GM23338 (cell line): ENCODE measurements at regions not wholly inside any gene's neighbourhood (a gene's known extent, or its start where the extent isn't known, plus 50 kb on each side); places are given as distances from the start of the nearest gene placed in this dataset.

Experiments used
- ATAC-seq: fragments of 200-7000 bp; cut with Tn5 transposase; 3 replicates; pipeline ENCODE4 v1.9.1; 2020
- DNase-seq: peaks from one replicate; pipeline ENCODE4 v3.0.0-alpha.2; 2015; ENCODE audit warnings: low spot score
- H2AFZ ChIP-seq: fragments of 200-600 bp; sonication (generic); 2 replicates; pipeline ENCODE4 v1.8.0; 2016; ENCODE audit warnings: antibody characterized with exemption, mild to moderate bottlenecking, moderate library complexity
- H3F3A ChIP-seq: fragments of 200-600 bp; sonication (generic); replicated peaks from 2 replicates; pipeline ENCODE4 v1.8.0; 2017; ENCODE audit warnings: antibody characterized with exemption, mixed run types, low read depth
- H3K27ac ChIP-seq: fragments of 200-600 bp; sonication (generic); 2 replicates; pipeline ENCODE4 v1.6.1; 2016; ENCODE audit warnings: low read depth
- H3K27me3 ChIP-seq: fragments of 200-600 bp; sonication (generic); 2 replicates; pipeline ENCODE4 v1.8.0; 2016; ENCODE audit warnings: mild to moderate bottlenecking, mixed run types, moderate library complexity; ENCODE audit not compliant: insufficient read depth
- H3K36me3 ChIP-seq: fragments of 200-600 bp; sonication (generic); 2 replicates; pipeline ENCODE4 v1.8.0; 2016; ENCODE audit warnings: mild to moderate bottlenecking; ENCODE audit not compliant: insufficient read depth
- H3K4me1 ChIP-seq: fragments of 200-600 bp; sonication (generic); 2 replicates; pipeline ENCODE4 v1.8.0; 2016; ENCODE audit warnings: mild to moderate bottlenecking, moderate library complexity; ENCODE audit not compliant: insufficient read depth
- H3K4me2 ChIP-seq: fragments of 200-600 bp; sonication (generic); 2 replicates; pipeline ENCODE4 v1.7.1; 2017; ENCODE audit warnings: mixed run types
- H3K4me3 ChIP-seq: fragments of 200-600 bp; sonication (generic); 2 replicates; pipeline ENCODE4 v1.6.1; 2016; ENCODE audit warnings: mixed run types
- H3K79me2 ChIP-seq: fragments of 200-600 bp; sonication (generic); replicated peaks from 2 replicates; pipeline ENCODE4 v1.8.0; 2017; ENCODE audit warnings: mild to moderate bottlenecking; ENCODE audit not compliant: insufficient read depth
- H3K9me2 ChIP-seq: fragments of 200-600 bp; sonication (generic); 2 replicates; pipeline ENCODE4 v1.8.0; 2017; ENCODE audit not compliant: insufficient read depth
- H4K20me1 ChIP-seq: fragments of 200-600 bp; sonication (generic); replicated peaks from 2 replicates; pipeline ENCODE4 v1.8.0; 2017; ENCODE audit warnings: mild to moderate bottlenecking; ENCODE audit not compliant: insufficient read depth
- H3K27ac Mint-ChIP-seq: 2 replicates; pipeline ENCODE4 v1.8.0; 2020; ENCODE audit warnings: inconsistent platforms, mild to moderate bottlenecking, moderate library complexity, mixed read lengths
- H3K27me3 Mint-ChIP-seq: 3 replicates; pipeline ENCODE4 v1.8.0; 2022; ENCODE audit warnings: low read depth, mild to moderate bottlenecking, moderate library complexity, mixed read lengths, inconsistent platforms; ENCODE audit not compliant: insufficient read depth, poor library complexity
- H3K36me3 Mint-ChIP-seq: 3 replicates; pipeline ENCODE4 v1.8.0; 2021; ENCODE audit warnings: low read depth, mild to moderate bottlenecking, inconsistent platforms, moderate library complexity, mixed read lengths
- H3K4me1 Mint-ChIP-seq: 3 replicates; pipeline ENCODE4 v1.8.0; 2020; ENCODE audit warnings: mild to moderate bottlenecking, inconsistent platforms, mixed read lengths
- H3K4me3 Mint-ChIP-seq: 3 replicates; pipeline ENCODE4 v1.8.0; 2021; ENCODE audit warnings: moderate library complexity, mild to moderate bottlenecking, inconsistent platforms, mixed read lengths
- H3K9me3 Mint-ChIP-seq: 3 replicates; pipeline ENCODE4 v1.8.0; 2020; ENCODE audit warnings: moderate library complexity, mild to moderate bottlenecking, inconsistent platforms, mixed read lengths
- EZH2 ChIP-seq: fragments of 200-600 bp; sonication (generic); IDR thresholded peaks from one replicate; pipeline ENCODE4 v1.8.0; 2017; ENCODE audit warnings: antibody characterized with exemption, mild to moderate bottlenecking, low read depth; ENCODE audit not compliant: unreplicated experiment
- EZH2phosphoT487 ChIP-seq: fragments of 200-600 bp; sonication (generic); IDR thresholded peaks from one replicate; pipeline ENCODE4 v1.8.1; 2018; ENCODE audit warnings: antibody characterized with exemption; ENCODE audit not compliant: unreplicated experiment
- JUNB ChIP-seq: IDR thresholded peaks from one replicate; pipeline ENCODE4 v1.6.1; 2016; ENCODE audit warnings: antibody characterized with exemption; ENCODE audit not compliant: unreplicated experiment
- NANOG ChIP-seq: IDR thresholded peaks from 2 replicates; pipeline ENCODE4 v1.6.1; 2016; ENCODE audit warnings: antibody characterized with exemption, borderline replicate concordance
- POLR2AphosphoS5 ChIP-seq: IDR thresholded peaks from 2 replicates; pipeline ENCODE4 v1.6.1; 2016; ENCODE audit warnings: antibody characterized with exemption, low read depth
- STAT1 ChIP-seq: IDR thresholded peaks from one replicate; pipeline ENCODE4 v1.6.1; 2016; ENCODE audit warnings: antibody characterized with exemption; ENCODE audit not compliant: unreplicated experiment
- ZNF114 ChIP-seq: fragments of 250-450 bp; sonication (Bioruptor Pico); IDR thresholded peaks from 2 replicates; pipeline ENCODE4 v1.5.0; 2020; ENCODE audit warnings: mild to moderate bottlenecking, moderate library complexity
- ZNF331 ChIP-seq: fragments of 250-450 bp; sonication (Bioruptor Pico); IDR thresholded peaks from 2 replicates; pipeline ENCODE4 v1.5.0; 2020; ENCODE audit warnings: low read depth, mild to moderate bottlenecking, moderate library complexity
- TF ChIP-seq, protein P1 (sequence below): IDR thresholded peaks from one replicate; pipeline ENCODE4 v1.6.1; 2018; ENCODE audit warnings: antibody characterized with exemption; ENCODE audit not compliant: unreplicated experiment
- TF ChIP-seq, protein P2 (sequence below): fragments of 250-450 bp; sonication (Bioruptor Pico); IDR thresholded peaks from 2 replicates; pipeline ENCODE4 v1.5.0; 2020; ENCODE audit warnings: mild to moderate bottlenecking, moderate library complexity
- TF ChIP-seq, protein P3 (sequence below), 2 experiments: fragments of 200-600 bp in 1 of 2; sonication (generic) in 1 of 2; conservative IDR thresholded peaks; 2 replicates each; pipeline versions ENCODE4 v1.5.1 to v1.6.1; 2016 to 2017; ENCODE audit warnings: antibody characterized with exemption in 2 of 2, low read depth in 2 of 2, mild to moderate bottlenecking in 2 of 2, moderate library complexity in 1 of 2

DNA sequence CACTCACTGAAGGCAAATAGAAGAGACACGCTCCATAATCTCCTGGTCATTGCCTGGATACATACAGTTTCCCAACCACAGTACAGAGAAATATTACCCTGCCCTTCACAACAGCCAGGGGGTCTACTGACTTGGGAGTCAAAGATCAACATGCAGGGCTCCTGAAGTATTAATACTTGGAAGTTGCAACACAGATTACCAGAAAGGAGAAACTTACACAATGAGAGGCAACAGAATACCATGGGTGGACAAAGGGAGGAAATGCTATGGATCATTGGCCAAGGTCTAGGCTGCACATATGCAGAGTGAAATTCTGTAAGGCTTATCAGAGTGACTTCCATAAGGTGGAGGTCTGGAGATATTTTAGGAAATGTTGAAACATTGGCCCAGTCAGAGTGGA, 267.9 kb upstream of the FAT3 start (continued):
- TF ChIP-seq, protein P1, sequence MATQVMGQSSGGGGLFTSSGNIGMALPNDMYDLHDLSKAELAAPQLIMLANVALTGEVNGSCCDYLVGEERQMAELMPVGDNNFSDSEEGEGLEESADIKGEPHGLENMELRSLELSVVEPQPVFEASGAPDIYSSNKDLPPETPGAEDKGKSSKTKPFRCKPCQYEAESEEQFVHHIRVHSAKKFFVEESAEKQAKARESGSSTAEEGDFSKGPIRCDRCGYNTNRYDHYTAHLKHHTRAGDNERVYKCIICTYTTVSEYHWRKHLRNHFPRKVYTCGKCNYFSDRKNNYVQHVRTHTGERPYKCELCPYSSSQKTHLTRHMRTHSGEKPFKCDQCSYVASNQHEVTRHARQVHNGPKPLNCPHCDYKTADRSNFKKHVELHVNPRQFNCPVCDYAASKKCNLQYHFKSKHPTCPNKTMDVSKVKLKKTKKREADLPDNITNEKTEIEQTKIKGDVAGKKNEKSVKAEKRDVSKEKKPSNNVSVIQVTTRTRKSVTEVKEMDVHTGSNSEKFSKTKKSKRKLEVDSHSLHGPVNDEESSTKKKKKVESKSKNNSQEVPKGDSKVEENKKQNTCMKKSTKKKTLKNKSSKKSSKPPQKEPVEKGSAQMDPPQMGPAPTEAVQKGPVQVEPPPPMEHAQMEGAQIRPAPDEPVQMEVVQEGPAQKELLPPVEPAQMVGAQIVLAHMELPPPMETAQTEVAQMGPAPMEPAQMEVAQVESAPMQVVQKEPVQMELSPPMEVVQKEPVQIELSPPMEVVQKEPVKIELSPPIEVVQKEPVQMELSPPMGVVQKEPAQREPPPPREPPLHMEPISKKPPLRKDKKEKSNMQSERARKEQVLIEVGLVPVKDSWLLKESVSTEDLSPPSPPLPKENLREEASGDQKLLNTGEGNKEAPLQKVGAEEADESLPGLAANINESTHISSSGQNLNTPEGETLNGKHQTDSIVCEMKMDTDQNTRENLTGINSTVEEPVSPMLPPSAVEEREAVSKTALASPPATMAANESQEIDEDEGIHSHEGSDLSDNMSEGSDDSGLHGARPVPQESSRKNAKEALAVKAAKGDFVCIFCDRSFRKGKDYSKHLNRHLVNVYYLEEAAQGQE: no peak
- TF ChIP-seq EZH2phosphoT487: no peak

DNA sequence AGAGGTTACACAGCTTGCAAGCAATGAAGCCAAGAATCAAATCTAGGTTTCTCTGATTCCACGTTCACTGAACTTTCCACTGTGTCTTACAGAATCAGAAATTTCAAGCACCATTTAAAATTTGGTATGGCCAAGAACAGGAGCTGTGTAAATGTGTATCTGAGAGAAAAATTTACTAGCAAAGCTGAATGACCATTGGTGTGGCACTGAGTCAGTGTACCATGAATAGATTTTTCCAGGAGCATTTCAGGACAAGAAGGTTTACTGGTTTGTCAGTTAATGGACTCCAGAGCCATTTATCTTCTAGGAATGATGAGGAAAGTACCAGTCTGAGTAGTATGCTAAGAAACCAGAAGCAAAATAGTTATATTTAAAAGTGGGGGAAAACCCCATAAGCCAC, 269.4 kb upstream of the FAT3 start:
- Histone ChIP-seq H3K9me2 (no peaks in the 10 kb centered on the region; the same call in 1 of the 2 replicates), H3K27me3 (no peaks in the 10 kb centered on the region), H3K4me1 (no peaks in the 10 kb centered on the region), H3K36me3 (no peaks in the 10 kb centered on the region), H2AFZ (no peak overlapping the region), H3K27ac (no peak overlapping the region), H3K4me3 (no peak overlapping the region), H3F3A (no peaks in the 10 kb centered on the region), H3K4me2 (no peak overlapping the region), H3K79me2 (no peaks in the 10 kb centered on the region), H4K20me1 (no peaks in the 10 kb centered on the region)
- Mint-ChIP-seq H3K36me3 (no peaks in the 10 kb centered on the region), H3K27me3 (peaks cover 2% of the 10 kb centered on the region), H3K9me3 (peaks cover 7% of the 10 kb centered on the region), H3K4me3 (no peak overlapping the region), H3K27ac (no peak overlapping the region), H3K4me1 (no peaks in the 10 kb centered on the region)
- DNase-seq: no peak
- no peak for ATAC-seq
- TF ChIP-seq JUNB (no peak), EZH2phosphoT487 (no peak), EZH2 (no peak), NANOG (no peak), STAT1 (no peak), POLR2AphosphoS5 (no peak), ZNF331 (no peak), ZNF114 (CRISPR knock-in tag) (no peak)
- TF ChIP-seq, protein P2, sequence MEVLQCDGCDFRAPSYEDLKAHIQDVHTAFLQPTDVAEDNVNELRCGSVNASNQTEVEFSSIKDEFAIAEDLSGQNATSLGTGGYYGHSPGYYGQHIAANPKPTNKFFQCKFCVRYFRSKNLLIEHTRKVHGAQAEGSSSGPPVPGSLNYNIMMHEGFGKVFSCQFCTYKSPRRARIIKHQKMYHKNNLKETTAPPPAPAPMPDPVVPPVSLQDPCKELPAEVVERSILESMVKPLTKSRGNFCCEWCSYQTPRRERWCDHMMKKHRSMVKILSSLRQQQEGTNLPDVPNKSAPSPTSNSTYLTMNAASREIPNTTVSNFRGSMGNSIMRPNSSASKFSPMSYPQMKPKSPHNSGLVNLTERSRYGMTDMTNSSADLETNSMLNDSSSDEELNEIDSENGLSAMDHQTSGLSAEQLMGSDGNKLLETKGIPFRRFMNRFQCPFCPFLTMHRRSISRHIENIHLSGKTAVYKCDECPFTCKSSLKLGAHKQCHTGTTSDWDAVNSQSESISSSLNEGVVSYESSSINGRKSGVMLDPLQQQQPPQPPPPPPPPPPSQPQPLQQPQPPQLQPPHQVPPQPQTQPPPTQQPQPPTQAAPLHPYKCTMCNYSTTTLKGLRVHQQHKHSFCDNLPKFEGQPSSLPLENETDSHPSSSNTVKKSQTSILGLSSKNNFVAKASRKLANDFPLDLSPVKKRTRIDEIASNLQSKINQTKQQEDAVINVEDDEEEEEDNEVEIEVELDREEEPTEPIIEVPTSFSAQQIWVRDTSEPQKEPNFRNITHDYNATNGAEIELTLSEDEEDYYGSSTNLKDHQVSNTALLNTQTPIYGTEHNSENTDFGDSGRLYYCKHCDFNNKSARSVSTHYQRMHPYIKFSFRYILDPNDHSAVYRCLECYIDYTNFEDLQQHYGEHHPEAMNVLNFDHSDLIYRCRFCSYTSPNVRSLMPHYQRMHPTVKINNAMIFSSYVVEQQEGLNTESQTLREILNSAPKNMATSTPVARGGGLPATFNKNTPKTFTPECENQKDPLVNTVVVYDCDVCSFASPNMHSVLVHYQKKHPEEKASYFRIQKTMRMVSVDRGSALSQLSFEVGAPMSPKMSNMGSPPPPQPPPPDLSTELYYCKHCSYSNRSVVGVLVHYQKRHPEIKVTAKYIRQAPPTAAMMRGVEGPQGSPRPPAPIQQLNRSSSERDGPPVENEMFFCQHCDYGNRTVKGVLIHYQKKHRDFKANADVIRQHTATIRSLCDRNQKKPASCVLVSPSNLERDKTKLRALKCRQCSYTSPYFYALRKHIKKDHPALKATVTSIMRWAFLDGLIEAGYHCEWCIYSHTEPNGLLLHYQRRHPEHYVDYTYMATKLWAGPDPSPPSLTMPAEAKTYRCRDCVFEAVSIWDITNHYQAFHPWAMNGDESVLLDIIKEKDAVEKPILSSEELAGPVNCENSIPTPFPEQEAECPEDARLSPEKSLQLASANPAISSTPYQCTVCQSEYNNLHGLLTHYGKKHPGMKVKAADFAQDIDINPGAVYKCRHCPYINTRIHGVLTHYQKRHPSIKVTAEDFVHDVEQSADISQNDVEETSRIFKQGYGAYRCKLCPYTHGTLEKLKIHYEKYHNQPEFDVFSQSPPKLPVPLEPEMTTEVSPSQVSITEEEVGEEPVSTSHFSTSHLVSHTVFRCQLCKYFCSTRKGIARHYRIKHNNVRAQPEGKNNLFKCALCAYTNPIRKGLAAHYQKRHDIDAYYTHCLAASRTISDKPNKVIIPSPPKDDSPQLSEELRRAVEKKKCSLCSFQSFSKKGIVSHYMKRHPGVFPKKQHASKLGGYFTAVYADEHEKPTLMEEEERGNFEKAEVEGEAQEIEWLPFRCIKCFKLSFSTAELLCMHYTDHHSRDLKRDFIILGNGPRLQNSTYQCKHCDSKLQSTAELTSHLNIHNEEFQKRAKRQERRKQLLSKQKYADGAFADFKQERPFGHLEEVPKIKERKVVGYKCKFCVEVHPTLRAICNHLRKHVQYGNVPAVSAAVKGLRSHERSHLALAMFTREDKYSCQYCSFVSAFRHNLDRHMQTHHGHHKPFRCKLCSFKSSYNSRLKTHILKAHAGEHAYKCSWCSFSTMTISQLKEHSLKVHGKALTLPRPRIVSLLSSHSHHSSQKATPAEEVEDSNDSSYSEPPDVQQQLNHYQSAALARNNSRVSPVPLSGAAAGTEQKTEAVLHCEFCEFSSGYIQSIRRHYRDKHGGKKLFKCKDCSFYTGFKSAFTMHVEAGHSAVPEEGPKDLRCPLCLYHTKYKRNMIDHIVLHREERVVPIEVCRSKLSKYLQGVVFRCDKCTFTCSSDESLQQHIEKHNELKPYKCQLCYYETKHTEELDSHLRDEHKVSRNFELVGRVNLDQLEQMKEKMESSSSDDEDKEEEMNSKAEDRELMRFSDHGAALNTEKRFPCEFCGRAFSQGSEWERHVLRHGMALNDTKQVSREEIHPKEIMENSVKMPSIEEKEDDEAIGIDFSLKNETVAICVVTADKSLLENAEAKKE: no peak
- TF ChIP-seq, protein P1: no peak
- TF ChIP-seq, protein P3, sequence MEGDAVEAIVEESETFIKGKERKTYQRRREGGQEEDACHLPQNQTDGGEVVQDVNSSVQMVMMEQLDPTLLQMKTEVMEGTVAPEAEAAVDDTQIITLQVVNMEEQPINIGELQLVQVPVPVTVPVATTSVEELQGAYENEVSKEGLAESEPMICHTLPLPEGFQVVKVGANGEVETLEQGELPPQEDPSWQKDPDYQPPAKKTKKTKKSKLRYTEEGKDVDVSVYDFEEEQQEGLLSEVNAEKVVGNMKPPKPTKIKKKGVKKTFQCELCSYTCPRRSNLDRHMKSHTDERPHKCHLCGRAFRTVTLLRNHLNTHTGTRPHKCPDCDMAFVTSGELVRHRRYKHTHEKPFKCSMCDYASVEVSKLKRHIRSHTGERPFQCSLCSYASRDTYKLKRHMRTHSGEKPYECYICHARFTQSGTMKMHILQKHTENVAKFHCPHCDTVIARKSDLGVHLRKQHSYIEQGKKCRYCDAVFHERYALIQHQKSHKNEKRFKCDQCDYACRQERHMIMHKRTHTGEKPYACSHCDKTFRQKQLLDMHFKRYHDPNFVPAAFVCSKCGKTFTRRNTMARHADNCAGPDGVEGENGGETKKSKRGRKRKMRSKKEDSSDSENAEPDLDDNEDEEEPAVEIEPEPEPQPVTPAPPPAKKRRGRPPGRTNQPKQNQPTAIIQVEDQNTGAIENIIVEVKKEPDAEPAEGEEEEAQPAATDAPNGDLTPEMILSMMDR (conservative IDR thresholded peaks at IDR 0.05; ENCODE audit: low read depth in 2 of 2): no peak
